GM12878 (cell line): ENCODE measurements at regions not wholly inside any gene's neighbourhood (a gene's known extent, or its start where the extent isn't known, plus 50 kb on each side); places are given as distances from the start of the nearest gene placed in this dataset.

Source experiments
- BRCA1 ChIP-seq: IDR thresholded peaks from 2 replicates; pipeline ENCODE4 v1.6.1; 2011; ENCODE audit warnings: low read depth, low read length, improper control_type of control experiment
- EZH2 ChIP-seq: IDR thresholded peaks from 2 replicates; pipeline ENCODE4 v1.6.1; 2012; ENCODE audit warnings: low read depth, mild to moderate bottlenecking, control low read depth, inconsistent platforms, low read length, borderline replicate concordance; ENCODE audit not compliant: control insufficient read depth
- POLR2AphosphoS5 ChIP-seq: IDR thresholded peaks from 2 replicates; pipeline ENCODE4 v1.6.1; 2011; ENCODE audit warnings: mild to moderate bottlenecking, low read length, inconsistent platforms

- no peak for TF ChIP-seq BRCA1
- no peak for TF ChIP-seq POLR2AphosphoS5
- no peak for TF ChIP-seq EZH2
Observed at GRCh38 chr5:66365981-66366380, 221.9 kb downstream of the SREK1 start.
